Dendritic cell treated with granulocyte-macrophage colony-stimulating factor and Interleukin-4, amounts not matched to agents 40 ng/mL and 50 ng/mL, for 4 days (primary cell): ENCODE measurements at regions not wholly inside any gene's neighbourhood (a gene's known extent, or its start where the extent isn't known, plus 50 kb on each side); places are given as distances from the start of the nearest gene placed in this dataset.

Experiments
- H3K27ac Mint-ChIP-seq: one replicate; pipeline ENCODE4 v1.8.0; 2022; ENCODE audit warnings: mild to moderate bottlenecking, mixed read lengths
- H3K27me3 Mint-ChIP-seq: one replicate; pipeline ENCODE4 v1.8.0; 2022; ENCODE audit warnings: mild to moderate bottlenecking, mixed read lengths
- H3K36me3 Mint-ChIP-seq: one replicate; pipeline ENCODE4 v1.8.0; 2022; ENCODE audit warnings: low read depth, mixed read lengths
- H3K4me1 Mint-ChIP-seq: one replicate; pipeline ENCODE4 v1.8.0; 2022; ENCODE audit warnings: low read depth, mixed read lengths
- H3K4me3 Mint-ChIP-seq: one replicate; pipeline ENCODE4 v1.8.0; 2022; ENCODE audit warnings: mild to moderate bottlenecking, moderate library complexity, mixed read lengths
- H3K9me3 Mint-ChIP-seq: one replicate; pipeline ENCODE4 v1.8.0; 2022; ENCODE audit warnings: mixed read lengths
- intact Hi-C: fragments of 100-400 bp; cut with micrococcal nuclease; formaldehyde crosslinking; loops from one replicate; pipeline ENCODE4 v1.15.0; 2022

DNA sequence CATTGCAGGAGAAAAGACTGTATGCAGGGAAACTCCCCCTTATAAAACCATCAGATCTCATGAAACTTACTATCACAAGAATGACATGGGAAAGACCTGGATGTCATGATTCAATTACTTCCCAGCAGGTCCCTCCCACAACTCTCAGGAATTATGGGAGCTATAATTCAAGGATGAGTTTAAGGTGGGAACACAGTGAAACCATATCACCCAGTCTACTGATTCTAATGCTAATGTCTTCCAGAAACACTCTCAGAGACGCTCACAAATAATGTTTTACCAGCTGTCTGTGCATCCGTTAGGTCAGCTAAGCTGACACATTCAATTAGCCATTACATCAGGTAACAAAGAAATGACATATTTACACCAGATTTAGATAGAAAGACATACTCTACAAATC lies 637.9 kb downstream of the NLGN4Y start:
- Mint-ChIP-seq H3K4me3 (no peak overlapping the region), H3K36me3 (no peaks in the 10 kb centered on the region), H3K9me3 (peaks cover 7% of the 10 kb centered on the region), H3K27ac (no peak overlapping the region), H3K27me3 (no peaks in the 10 kb centered on the region), H3K4me1 (no peaks in the 10 kb centered on the region)
- intact Hi-C loops, result no loop called here

DNA sequence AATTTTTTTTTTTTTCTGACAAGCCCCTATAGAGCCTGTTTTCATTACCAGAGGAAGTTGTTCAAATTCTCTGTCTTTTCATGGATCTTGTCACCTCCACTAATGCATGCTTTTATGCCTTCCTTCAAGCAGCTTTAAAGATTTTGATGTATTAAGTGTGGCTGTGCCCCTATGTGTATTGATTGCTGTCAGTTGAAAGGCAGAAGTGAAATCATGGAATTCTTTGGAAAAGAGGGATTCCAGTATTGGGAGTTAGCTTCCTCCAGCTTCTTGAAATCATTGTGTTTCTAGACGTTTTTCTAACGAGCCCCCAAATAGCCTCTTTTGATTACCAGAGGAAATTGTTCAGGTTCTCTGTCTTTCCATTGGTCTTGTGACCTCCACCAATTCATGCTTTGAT lies 655.6 kb downstream of the NLGN4Y start:
- no peaks in the 10 kb centered on the region for H3K9me3 Mint-ChIP-seq
- intact Hi-C loops, result no loop called here
- no peak overlapping the region for H3K4me3 Mint-ChIP-seq
- no peaks in the 10 kb centered on the region for H3K36me3 Mint-ChIP-seq
- H3K27me3 Mint-ChIP-seq, result no peaks in the 10 kb centered on the region
- no peak overlapping the region for H3K27ac Mint-ChIP-seq
- no peaks in the 10 kb centered on the region for H3K4me1 Mint-ChIP-seq

DNA sequence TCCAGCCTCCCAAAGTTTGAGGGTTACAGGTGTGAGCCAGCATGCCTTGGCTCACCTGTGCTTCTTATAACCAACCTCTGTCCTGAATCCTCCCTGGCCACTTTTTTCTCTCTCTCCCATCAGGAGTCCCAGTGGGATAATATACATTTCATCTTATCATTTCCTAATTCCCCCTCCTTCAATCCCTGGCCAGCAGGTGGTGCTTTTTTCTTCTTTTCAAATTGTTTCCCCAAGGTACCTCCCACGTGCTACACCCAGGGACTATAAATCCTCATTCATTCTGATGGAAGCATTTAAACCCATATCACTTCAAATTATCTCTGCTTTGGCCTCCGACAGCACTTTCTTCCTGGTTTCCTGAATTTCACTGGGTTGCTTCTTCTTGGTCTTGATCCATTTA lies 704.7 kb downstream of the NLGN4Y start:
- intact Hi-C loops, result no loop called here
- no peaks in the 10 kb centered on the region for H3K36me3 Mint-ChIP-seq
- H3K4me1 Mint-ChIP-seq, result no peaks in the 10 kb centered on the region

DNA sequence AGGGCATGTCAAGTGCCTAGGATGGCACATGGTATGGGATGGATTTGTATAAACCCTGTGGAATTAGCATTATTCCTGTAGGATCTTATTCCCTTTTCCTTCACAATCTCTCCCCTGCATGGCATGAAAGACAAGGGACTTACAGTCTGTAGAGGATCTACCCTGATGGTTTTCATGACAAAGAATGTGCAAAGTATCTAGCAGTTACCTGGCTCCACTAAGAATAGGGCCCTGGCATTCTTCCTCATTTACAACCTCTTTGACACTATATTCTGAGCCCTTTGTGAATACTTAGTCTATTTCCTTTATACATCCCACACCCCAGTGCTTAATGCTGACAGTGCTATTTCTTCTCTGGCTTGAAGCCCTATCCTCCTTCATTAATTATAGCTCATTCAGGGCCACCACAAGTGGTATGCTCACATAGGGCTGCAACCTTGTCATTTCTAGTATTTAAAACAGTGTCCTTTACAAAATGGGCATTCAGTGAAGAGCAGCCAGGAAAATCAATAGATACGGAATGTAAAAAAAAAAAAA lies 715.3 kb downstream of the NLGN4Y start:
- H3K9me3 Mint-ChIP-seq, result no peaks in the 10 kb centered on the region
- no peak overlapping the region for H3K27ac Mint-ChIP-seq
- no peaks in the 10 kb centered on the region for H3K27me3 Mint-ChIP-seq
- intact Hi-C loops, result no loop called here
- no peaks in the 10 kb centered on the region for H3K36me3 Mint-ChIP-seq
- H3K4me1 Mint-ChIP-seq, result no peaks in the 10 kb centered on the region
- no peak overlapping the region for H3K4me3 Mint-ChIP-seq

More for the DNA sequence above, 704.7 kb downstream of the NLGN4Y start:
- Mint-ChIP-seq H3K27ac (no peak overlapping the region), H3K9me3 (no peaks in the 10 kb centered on the region), H3K27me3 (no peaks in the 10 kb centered on the region), H3K4me3 (no peak overlapping the region)

DNA sequence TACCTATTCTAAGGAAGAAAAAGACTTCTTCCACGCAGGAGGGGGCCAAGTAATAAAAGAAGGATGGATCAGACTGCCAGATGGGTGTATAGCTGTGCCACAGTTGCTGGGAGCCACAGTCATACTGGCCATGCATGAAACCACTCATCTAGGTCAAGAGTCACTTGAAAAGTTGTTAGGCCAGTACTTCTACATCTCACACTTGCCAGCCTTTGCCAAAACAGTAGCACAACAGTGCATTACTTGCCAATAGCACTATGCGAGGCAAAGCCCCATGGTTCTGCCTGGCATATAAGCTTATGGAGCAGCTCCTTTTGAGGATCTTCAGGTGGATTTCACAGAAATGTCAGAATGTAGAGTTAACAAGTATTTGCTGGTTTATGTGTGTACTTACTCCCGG lies 735.0 kb downstream of the NLGN4Y start:
- Mint-ChIP-seq H3K9me3 (peaks cover 9% of the 10 kb centered on the region), H3K36me3 (no peaks in the 10 kb centered on the region), H3K27ac (no peak overlapping the region), H3K27me3 (no peaks in the 10 kb centered on the region), H3K4me1 (no peaks in the 10 kb centered on the region), H3K4me3 (no peak overlapping the region)
- intact Hi-C loops, result no loop called here

DNA sequence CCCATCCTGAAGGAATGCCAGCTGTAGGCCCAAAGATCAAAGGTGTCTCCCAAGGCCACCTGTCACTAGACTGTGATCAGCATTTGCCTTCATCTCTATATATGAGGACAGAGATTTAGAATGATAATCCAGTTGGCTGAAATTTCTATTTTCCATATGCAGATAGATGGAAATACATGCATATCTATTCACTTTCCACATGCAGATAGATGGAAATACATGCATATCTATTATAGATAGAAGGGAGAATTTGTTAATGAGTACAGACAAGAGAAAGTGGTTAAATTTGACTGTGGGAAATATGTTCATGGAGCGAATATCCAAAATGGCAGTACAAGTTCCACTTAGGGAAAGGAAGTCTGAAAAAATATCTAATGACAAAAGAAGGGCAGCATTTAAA lies 762.2 kb downstream of the NLGN4Y start:
- H3K27me3 Mint-ChIP-seq, result no peaks in the 10 kb centered on the region
- H3K9me3 Mint-ChIP-seq, result no peaks in the 10 kb centered on the region
- no peak overlapping the region for H3K27ac Mint-ChIP-seq
- no peaks in the 10 kb centered on the region for H3K36me3 Mint-ChIP-seq
- intact Hi-C loops, result no loop called here
- no peak overlapping the region for H3K4me3 Mint-ChIP-seq
- no peaks in the 10 kb centered on the region for H3K4me1 Mint-ChIP-seq

DNA sequence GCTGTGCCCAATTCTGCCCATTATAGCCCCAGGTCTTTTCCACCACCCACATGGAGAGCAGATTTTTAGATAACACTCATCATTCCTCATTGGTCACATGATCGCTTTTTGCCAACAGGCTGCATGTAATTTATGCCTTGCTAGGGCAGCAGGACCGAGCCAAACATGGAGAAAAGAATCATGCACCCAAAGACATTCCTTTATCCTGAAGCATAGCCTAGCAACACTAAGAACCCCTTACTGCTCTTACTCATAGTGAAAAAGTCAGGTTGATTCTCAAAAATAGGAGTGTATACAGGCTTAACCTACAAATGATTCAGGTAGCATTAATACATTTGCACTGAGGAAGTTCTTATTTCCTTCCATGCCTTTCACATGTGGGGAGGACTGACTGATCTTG lies 765.5 kb downstream of the NLGN4Y start:
- H3K9me3 Mint-ChIP-seq, result no peaks in the 10 kb centered on the region
- no peaks in the 10 kb centered on the region for H3K36me3 Mint-ChIP-seq
- no peak overlapping the region for H3K27ac Mint-ChIP-seq
- H3K27me3 Mint-ChIP-seq, result no peaks in the 10 kb centered on the region
- no peak overlapping the region for H3K4me3 Mint-ChIP-seq
- intact Hi-C loops, result no loop called here
- no peaks in the 10 kb centered on the region for H3K4me1 Mint-ChIP-seq

DNA sequence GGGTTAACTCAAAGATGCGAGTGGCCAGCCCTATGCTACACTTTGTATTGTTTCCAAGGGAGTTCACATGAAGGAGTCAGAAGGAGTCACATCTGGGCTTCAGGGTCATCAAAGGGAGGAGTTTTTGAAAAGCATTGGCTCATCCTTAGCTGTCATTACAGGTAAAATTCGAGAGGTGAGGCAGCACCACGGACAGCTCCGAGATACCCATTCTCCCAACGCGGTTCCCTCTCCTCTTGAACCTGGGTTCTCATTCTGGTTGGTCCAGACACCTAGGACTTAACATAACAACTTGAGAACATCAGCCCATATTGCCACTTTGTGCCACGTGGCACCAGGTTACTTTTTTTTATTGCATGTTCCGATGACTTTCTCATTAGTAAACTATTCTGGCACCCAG lies 768.6 kb downstream of the NLGN4Y start:
- Mint-ChIP-seq H3K4me3 (no peak overlapping the region), H3K4me1 (no peaks in the 10 kb centered on the region), H3K27ac (no peak overlapping the region), H3K36me3 (no peaks in the 10 kb centered on the region), H3K9me3 (no peaks in the 10 kb centered on the region), H3K27me3 (no peaks in the 10 kb centered on the region)
- intact Hi-C loops, result no loop called here

DNA sequence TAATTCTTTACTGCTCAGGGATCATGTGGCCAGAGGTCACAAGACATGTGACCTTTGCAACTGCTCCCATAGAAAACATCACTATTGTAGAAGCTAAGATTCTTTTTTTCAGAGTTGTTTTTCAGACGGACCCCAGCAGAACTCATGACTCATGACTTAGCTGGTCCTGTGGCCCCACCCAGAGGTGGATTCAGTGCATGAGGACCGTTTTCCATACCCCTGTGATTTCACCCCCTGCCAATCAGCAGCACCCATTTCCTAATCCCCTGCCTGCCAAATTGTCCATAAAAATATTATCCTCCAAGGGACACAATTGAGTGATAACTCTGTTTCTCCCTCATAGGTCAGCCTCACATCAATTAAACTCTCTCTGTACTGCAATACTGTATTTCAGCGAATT lies 777.5 kb downstream of the NLGN4Y start:
- Mint-ChIP-seq H3K36me3 (no peaks in the 10 kb centered on the region), H3K9me3 (no peaks in the 10 kb centered on the region), H3K27ac (no peak overlapping the region), H3K27me3 (no peaks in the 10 kb centered on the region), H3K4me3 (no peak overlapping the region), H3K4me1 (no peaks in the 10 kb centered on the region)
- intact Hi-C loops, result no loop called here

DNA sequence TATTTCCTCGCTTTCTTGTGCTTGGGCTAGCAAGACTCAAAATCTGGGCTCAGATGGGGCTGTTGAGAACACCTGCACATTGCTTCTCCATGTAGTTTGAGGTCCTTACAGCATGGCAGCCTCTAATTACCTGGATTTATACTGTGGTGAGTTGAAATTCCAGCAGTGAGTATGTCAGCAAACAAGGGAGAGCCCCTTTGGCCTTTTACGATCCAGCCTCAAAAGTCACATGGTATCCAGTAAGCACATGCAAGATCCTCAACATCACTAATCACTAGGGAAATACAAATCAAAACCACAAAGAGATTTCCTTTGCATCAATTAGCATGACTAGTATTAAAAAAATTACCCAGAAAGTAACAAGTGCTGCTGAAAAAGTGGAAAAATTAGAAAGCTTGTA lies 787.8 kb downstream of the NLGN4Y start:
- Mint-ChIP-seq H3K27me3 (no peaks in the 10 kb centered on the region), H3K4me3 (no peak overlapping the region)

DNA sequence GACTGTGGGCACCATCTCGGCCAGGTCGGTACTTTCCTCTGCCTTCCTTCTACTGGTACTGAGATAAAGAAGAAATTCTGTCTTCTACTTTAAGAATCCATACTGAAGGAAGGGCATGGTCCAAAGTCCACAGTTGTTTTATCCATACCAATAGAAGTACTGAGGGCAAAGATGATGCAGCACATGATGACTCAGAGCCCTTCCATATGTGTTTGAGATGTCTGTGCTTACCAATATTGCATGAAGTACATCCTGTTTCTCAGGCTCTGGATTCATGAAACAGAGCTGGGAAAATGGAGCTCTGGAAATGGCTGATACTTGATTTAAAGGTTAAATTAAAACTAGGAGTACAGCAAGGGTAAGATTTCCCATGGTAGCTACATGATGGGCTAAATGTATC lies 799.9 kb downstream of the NLGN4Y start:
- intact Hi-C loops, result no loop called here
- Mint-ChIP-seq H3K27ac (no peak overlapping the region), H3K36me3 (no peaks in the 10 kb centered on the region), H3K4me1 (no peaks in the 10 kb centered on the region), H3K9me3 (peaks cover 10% of the 10 kb centered on the region), H3K27me3 (no peaks in the 10 kb centered on the region), H3K4me3 (no peak overlapping the region)

More for the DNA sequence above, 787.8 kb downstream of the NLGN4Y start:
- Mint-ChIP-seq H3K27ac (no peak overlapping the region), H3K9me3 (peaks cover 18% of the 10 kb centered on the region), H3K36me3 (no peaks in the 10 kb centered on the region), H3K4me1 (no peaks in the 10 kb centered on the region)
- intact Hi-C loops, result no loop called here

DNA sequence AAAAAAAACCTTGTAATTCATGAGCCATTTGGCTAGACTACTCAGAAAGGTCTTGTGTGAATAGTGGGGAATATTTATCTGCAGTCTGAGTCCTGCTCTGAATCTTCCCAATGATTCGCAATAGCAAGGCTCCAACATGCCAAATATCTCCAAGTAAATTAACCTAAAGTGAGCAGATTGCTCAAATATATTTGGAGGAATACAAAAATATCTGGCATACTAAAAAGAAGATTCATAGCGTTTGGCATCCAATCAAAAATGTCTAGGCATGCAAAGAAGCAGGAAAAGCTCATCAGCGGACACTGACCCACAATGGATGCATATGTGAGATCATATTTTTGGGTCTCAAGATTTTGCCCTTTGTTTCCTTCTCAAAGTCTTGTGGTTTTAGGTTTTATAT lies 800.9 kb downstream of the NLGN4Y start:
- Mint-ChIP-seq H3K9me3 (peaks cover 10% of the 10 kb centered on the region), H3K27me3 (no peaks in the 10 kb centered on the region), H3K4me3 (no peak overlapping the region), H3K36me3 (no peaks in the 10 kb centered on the region), H3K27ac (no peak overlapping the region), H3K4me1 (no peaks in the 10 kb centered on the region)
- intact Hi-C loops, result no loop called here

DNA sequence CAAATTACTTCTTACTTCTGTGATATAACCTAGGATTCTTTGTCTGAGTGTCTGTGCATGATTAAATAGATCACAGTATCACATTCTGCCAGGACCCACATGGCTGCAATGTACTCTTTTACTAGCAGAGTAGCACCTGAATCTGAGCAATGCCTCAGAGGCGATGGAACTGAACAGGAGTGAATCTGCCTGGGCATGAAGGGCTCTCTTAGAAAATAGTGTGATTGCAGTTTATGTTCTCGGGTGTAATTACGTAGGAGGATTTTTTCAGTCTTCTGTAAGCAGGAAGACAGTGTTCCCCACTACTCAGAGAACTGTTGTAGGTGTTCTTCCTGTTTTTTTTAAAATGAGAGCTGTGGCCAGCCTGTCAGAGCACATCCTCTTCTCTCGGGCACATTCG lies 802.3 kb downstream of the NLGN4Y start:
- Mint-ChIP-seq H3K9me3 (no peaks in the 10 kb centered on the region), H3K4me3 (no peak overlapping the region), H3K27ac (no peak overlapping the region), H3K4me1 (no peaks in the 10 kb centered on the region), H3K36me3 (no peaks in the 10 kb centered on the region), H3K27me3 (no peaks in the 10 kb centered on the region)
- intact Hi-C loops, result no loop called here

DNA sequence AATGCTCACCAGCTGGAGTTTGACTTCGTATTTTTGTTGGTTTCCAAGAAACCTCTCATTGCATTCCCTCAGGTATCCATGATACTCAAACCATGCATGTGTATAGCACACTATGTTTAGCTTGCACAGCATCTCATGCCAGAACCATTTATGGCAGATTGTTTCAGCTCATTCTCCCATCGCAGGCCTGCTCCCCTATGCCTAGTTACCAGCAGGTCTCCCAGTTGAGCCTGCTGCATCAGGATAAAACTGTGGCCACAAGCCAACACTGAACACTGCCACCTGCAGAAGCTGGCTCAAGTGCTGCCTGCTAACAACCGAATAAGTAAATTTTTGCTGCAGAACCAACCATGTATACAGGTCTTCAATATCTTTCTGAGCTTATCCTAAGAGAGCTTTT lies 804.5 kb downstream of the NLGN4Y start:
- intact Hi-C loops, result no loop called here
- no peak overlapping the region for H3K4me3 Mint-ChIP-seq
- H3K36me3 Mint-ChIP-seq, result no peaks in the 10 kb centered on the region
- H3K4me1 Mint-ChIP-seq, result no peaks in the 10 kb centered on the region
- H3K27me3 Mint-ChIP-seq, result no peaks in the 10 kb centered on the region
- H3K9me3 Mint-ChIP-seq, result peaks cover 13% of the 10 kb centered on the region
- no peak overlapping the region for H3K27ac Mint-ChIP-seq

DNA sequence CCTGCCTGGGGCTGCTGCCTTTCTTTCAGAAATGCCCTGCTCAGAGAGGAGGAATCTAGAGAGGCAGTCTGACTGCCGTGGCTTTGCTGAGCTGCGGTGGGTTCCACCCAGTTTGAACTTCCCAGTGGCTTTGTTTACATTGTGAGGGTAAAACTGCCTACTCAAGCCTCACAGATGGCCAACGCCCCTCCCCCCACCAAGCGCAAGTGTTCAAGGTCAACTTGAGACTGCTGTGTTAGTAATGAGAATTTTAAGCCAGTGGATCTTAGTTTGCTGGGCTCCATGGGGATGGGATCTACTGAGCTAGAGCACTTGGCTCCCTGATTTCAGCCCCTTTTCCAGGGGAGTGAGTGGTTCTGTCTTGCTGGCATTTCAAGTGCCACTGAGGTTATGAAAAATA lies 819.2 kb downstream of the NLGN4Y start:
- peaks cover 14% of the 10 kb centered on the region for H3K9me3 Mint-ChIP-seq
- no peak overlapping the region for H3K4me3 Mint-ChIP-seq
- no peaks in the 10 kb centered on the region for H3K36me3 Mint-ChIP-seq
- H3K4me1 Mint-ChIP-seq, result no peaks in the 10 kb centered on the region
- no peak overlapping the region for H3K27ac Mint-ChIP-seq
- H3K27me3 Mint-ChIP-seq, result no peaks in the 10 kb centered on the region
- intact Hi-C loops, result no loop called here
